ENCODE measurements at regions not wholly inside any gene's neighbourhood (a gene's known extent, or its start where the extent isn't known, plus 50 kb on each side); places are given as distances from the start of the nearest gene placed in this dataset.
"Not testable (repeated sequence)": the region's sequence is repeated elsewhere in the genome, so short reads cannot be mapped to it uniquely, and the experiment has no call there.

- no peak for DNase-seq (ENCODE audit: low read depth)
- no peak for TF ChIP-seq CTCF (IDR thresholded peaks at IDR 0.05; ENCODE audit: control insufficient read depth, insufficient read depth, low read depth, low read length, missing control alignments)
- no peak overlapping the region for H3K4me3 ChIP-seq (ENCODE audit: control insufficient read depth, low read depth, low read length)
Observed at GRCh38 chr5:12592228-12592627, 688.0 kb upstream of the CTNND2 start.

- no peak for TF ChIP-seq CTCF (IDR thresholded peaks at IDR 0.05; ENCODE audit: control insufficient read depth, insufficient read depth, low read depth, low read length, missing control alignments)
- H3K4me3 ChIP-seq (ENCODE audit: control insufficient read depth, low read depth, low read length), result no peak overlapping the region
- DNase-seq (ENCODE audit: low read depth), result no peak
Observed at GRCh38 chr5:12586406-12586805, 682.2 kb upstream of the CTNND2 start.

- not testable (repeated sequence) for DNase-seq (ENCODE audit: low read depth); H3K4me3 ChIP-seq (ENCODE audit: control insufficient read depth, low read depth, low read length)
Observed at GRCh38 chr5:12578803-12579202, 674.6 kb upstream of the CTNND2 start.

GRCh38 chr5:12576953-12577352 is 672.7 kb upstream of the CTNND2 start:
- not testable (repeated sequence) for H3K4me3 ChIP-seq (ENCODE audit: control insufficient read depth, low read depth, low read length); DNase-seq (ENCODE audit: low read depth)

- not testable (repeated sequence) for H3K4me3 ChIP-seq (ENCODE audit: control insufficient read depth, low read depth, low read length); DNase-seq (ENCODE audit: low read depth)
Observed at GRCh38 chr5:12574298-12575093, 670.2 kb upstream of the CTNND2 start.

GRCh38 chr5:12573916-12574297 is 669.7 kb upstream of the CTNND2 start:
- not testable (repeated sequence) for DNase-seq (ENCODE audit: low read depth); H3K4me3 ChIP-seq (ENCODE audit: control insufficient read depth, low read depth, low read length)

GRCh38 chr5:12570688-12571087 is 666.4 kb upstream of the CTNND2 start:
- DNase-seq (ENCODE audit: low read depth), result no peak
- no peak for TF ChIP-seq CTCF (IDR thresholded peaks at IDR 0.05; ENCODE audit: control insufficient read depth, insufficient read depth, low read depth, low read length, missing control alignments)
- no peak overlapping the region for H3K4me3 ChIP-seq (ENCODE audit: control insufficient read depth, low read depth, low read length)

- no peak for TF ChIP-seq CTCF (IDR thresholded peaks at IDR 0.05; ENCODE audit: control insufficient read depth, insufficient read depth, low read depth, low read length, missing control alignments)
- H3K4me3 ChIP-seq (ENCODE audit: control insufficient read depth, low read depth, low read length), result no peak overlapping the region
- DNase-seq (ENCODE audit: low read depth), result no peak
Observed at GRCh38 chr5:12566441-12566840, 662.2 kb upstream of the CTNND2 start.

GRCh38 chr5:12557012-12557411 is 652.8 kb upstream of the CTNND2 start:
- H3K4me3 ChIP-seq (ENCODE audit: control insufficient read depth, low read depth, low read length), result no peak overlapping the region
- no peak for DNase-seq (ENCODE audit: low read depth)
- TF ChIP-seq CTCF (IDR thresholded peaks at IDR 0.05; ENCODE audit: control insufficient read depth, insufficient read depth, low read depth, low read length, missing control alignments), result no peak

Measured in AG09309 (cell line).